NT2/D1 (cell line): ENCODE measurements at regions not wholly inside any gene's neighbourhood (a gene's known extent, or its start where the extent isn't known, plus 50 kb on each side); places are given as distances from the start of the nearest gene placed in this dataset.

Source experiments
- DNase-seq: peaks from one replicate; pipeline ENCODE4 v3.0.0-alpha.2; 2011; ENCODE audit warnings: low read depth, low spot score
- H3K27me3 ChIP-seq: 2 replicates; pipeline ENCODE4 v1.6.0; 2011; ENCODE audit warnings: mild to moderate bottlenecking; ENCODE audit not compliant: insufficient read length, insufficient read depth
- H3K36me3 ChIP-seq: 2 replicates; pipeline ENCODE4 v1.6.1; 2011; ENCODE audit warnings: mild to moderate bottlenecking, low read length, mixed read lengths; ENCODE audit not compliant: insufficient read depth, insufficient read length
- H3K4me1 ChIP-seq: 2 replicates; pipeline ENCODE4 v1.5.1; 2011; ENCODE audit not compliant: insufficient read depth, insufficient read length
- H3K4me3 ChIP-seq: 2 replicates; pipeline ENCODE4 v1.5.1; 2011; ENCODE audit warnings: low read depth; ENCODE audit not compliant: insufficient read length
- H3K9ac ChIP-seq: 2 replicates; pipeline ENCODE4 v1.6.0; 2011; ENCODE audit warnings: low read depth; ENCODE audit not compliant: insufficient read length
- H3K9me3 ChIP-seq: 2 replicates; pipeline ENCODE4 v1.5.1; 2011; ENCODE audit warnings: mild to moderate bottlenecking, low read length; ENCODE audit not compliant: insufficient read depth
- SUZ12 ChIP-seq: IDR thresholded peaks from 2 replicates; pipeline ENCODE4 v1.6.1; 2011; ENCODE audit not compliant: insufficient read length, insufficient read depth; ENCODE audit errors: extremely low read depth
- YY1 ChIP-seq: IDR thresholded peaks from 2 replicates; pipeline ENCODE4 v1.6.1; 2011; ENCODE audit not compliant: insufficient read length, insufficient read depth
- ZNF274 ChIP-seq: IDR thresholded peaks from 2 replicates; pipeline ENCODE4 v1.6.1; 2011; ENCODE audit warnings: mild to moderate bottlenecking, low read depth, low read length

DNA sequence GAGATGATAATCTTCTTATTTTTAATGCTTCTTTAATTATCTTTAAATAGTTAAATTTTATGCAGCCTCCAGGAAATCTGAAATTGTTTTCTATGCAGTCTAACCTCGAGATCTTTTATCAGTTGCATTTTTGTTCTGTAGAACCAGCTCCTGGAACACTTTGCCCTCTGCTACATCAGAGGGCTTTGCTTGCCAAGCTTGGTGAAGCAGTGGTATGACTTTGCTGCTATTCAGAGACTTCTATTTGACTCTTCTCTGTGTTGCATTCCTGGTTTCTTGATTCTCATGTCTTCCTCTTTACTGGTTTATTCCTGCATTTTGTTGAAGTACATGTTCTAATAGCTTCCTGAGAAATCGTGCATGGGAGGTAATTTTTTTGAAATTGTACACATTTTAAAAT is 163.7 kb upstream of the TMEM229A start:
- Histone ChIP-seq H3K9ac (no peak overlapping the region), H3K9me3 (no peaks in the 10 kb centered on the region), H3K27me3 (no peaks in the 10 kb centered on the region), H3K4me1 (no peaks in the 10 kb centered on the region), H3K4me3 (no peak overlapping the region), H3K36me3 (no peaks in the 10 kb centered on the region)
- DNase-seq, result no peak
- no peak for TF ChIP-seq SUZ12
- TF ChIP-seq YY1, result no peak
- no peak for TF ChIP-seq ZNF274

DNA sequence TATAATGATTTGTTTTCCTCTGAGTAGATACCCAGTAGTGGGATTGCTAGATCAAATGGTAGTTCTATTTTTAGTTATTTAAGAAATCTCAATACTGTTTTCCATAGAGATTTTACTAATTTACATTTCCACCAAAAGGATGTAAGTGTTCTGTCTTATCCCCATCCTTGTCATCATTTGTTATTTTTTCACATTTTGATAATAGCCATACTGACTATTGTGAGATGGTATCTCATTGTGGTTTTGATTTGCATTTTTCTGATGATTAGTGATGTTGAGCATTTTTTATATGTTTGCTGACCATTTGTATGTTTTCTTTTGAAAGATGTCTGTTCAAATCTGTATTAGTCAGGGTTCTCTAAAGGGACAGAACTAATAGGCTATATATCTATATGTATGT is 160.0 kb upstream of the TMEM229A start:
- H3K9ac ChIP-seq, result no peak overlapping the region
- H3K27me3 ChIP-seq, result no peaks in the 10 kb centered on the region
- DNase-seq, result no peak
- TF ChIP-seq SUZ12, result no peak
- no peaks in the 10 kb centered on the region for H3K9me3 ChIP-seq
- H3K36me3 ChIP-seq, result no peaks in the 10 kb centered on the region
- no peaks in the 10 kb centered on the region for H3K4me1 ChIP-seq
- H3K4me3 ChIP-seq, result no peak overlapping the region

DNA sequence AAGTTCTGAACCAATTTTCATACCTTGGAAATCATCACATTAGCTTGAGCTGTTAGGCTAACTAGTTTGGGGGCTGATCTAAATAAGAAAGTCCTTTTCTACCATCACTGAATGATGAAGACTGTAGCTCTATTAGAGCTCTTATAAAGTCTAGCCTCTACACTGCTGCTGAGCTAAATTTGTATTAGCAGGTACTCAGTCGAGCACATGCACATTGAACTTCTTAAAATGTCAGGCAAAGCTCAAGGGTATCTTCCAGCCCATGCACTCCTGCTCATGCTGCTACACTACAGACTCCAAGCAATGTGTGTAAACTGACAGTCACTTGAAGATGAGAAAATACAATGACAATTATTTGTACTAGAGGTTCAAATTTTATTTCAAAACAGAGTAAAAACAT is 158.8 kb upstream of the TMEM229A start:
- Histone ChIP-seq H3K27me3 (no peaks in the 10 kb centered on the region), H3K4me1 (no peaks in the 10 kb centered on the region), H3K9ac (no peak overlapping the region), H3K36me3 (no peaks in the 10 kb centered on the region), H3K9me3 (no peaks in the 10 kb centered on the region), H3K4me3 (no peak overlapping the region)
- DNase-seq, result no peak
- TF ChIP-seq ZNF274, result no peak
- no peak for TF ChIP-seq SUZ12
- TF ChIP-seq YY1, result no peak

DNA sequence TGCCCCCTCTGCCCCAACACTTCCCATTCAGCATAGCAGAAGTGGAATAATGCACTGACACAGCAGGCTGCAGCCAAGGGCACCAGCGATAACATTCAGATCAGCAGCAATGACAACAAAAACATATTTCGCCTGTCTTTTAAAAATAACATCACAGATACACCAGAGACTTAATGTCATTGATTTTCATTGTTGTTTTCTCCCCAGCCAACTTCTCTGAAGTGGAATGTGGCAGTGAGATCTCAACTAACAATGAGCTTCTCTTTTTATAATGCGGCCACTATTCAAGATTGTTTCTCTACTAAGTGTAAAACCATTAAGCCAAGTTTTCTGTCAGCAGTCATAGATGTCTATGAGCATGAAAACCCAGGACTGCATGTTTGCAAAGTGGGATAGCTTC is 158.2 kb upstream of the TMEM229A start:
- Histone ChIP-seq H3K4me3 (no peak overlapping the region), H3K27me3 (no peaks in the 10 kb centered on the region), H3K9me3 (no peaks in the 10 kb centered on the region), H3K36me3 (no peaks in the 10 kb centered on the region), H3K9ac (no peak overlapping the region), H3K4me1 (no peaks in the 10 kb centered on the region)
- no peak for DNase-seq
- TF ChIP-seq YY1 (no peak), ZNF274 (no peak), SUZ12 (no peak)

DNA sequence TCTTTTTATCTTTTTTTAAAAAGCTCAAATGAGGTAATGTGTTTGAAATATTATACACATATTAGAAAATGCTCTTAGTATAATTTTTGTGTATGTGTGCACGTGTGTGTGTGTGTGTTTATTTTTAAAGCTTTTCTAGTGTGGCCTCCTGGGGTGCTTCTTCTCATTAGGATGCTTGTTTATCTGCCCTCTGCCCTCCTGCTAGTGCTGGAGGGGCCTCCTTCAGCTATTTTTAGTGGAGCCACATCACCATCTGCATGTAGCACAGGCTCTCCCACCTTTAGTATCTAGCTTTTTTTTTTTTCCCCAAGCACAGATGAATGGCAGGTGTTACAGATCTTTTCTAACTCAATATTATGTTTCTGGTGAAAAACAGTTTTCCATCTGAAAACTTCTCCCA is 155.7 kb upstream of the TMEM229A start:
- Histone ChIP-seq H3K9ac (no peak overlapping the region), H3K27me3 (no peaks in the 10 kb centered on the region), H3K9me3 (no peaks in the 10 kb centered on the region), H3K4me3 (no peak overlapping the region), H3K36me3 (no peaks in the 10 kb centered on the region), H3K4me1 (no peaks in the 10 kb centered on the region)
- TF ChIP-seq ZNF274, result no peak
- TF ChIP-seq SUZ12, result no peak
- no peak for TF ChIP-seq YY1
- DNase-seq, result no peak

DNA sequence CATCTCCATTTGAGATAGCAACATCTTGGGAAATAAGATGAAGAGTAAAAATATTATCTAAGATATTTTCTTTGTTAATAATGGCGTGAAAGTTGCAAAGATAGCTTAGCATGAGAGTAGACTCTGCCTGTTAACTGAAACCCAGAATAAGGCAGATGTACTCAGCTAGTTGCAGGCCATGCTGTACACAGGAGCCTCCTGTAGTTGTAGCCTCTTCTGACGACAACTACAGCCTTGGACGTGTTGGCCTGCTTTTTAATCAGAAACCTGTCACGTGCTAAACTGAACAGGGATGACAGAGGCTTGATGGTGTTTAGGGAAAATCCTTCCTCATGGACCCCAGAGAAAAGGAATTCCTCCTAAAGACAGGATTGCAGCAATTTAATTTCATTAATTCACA is 155.1 kb upstream of the TMEM229A start:
- Histone ChIP-seq H3K4me3 (no peak overlapping the region), H3K27me3 (no peaks in the 10 kb centered on the region), H3K9me3 (no peaks in the 10 kb centered on the region), H3K36me3 (no peaks in the 10 kb centered on the region), H3K9ac (no peak overlapping the region), H3K4me1 (no peaks in the 10 kb centered on the region)
- DNase-seq, result no peak
- TF ChIP-seq SUZ12 (no peak), YY1 (no peak), ZNF274 (no peak)

DNA sequence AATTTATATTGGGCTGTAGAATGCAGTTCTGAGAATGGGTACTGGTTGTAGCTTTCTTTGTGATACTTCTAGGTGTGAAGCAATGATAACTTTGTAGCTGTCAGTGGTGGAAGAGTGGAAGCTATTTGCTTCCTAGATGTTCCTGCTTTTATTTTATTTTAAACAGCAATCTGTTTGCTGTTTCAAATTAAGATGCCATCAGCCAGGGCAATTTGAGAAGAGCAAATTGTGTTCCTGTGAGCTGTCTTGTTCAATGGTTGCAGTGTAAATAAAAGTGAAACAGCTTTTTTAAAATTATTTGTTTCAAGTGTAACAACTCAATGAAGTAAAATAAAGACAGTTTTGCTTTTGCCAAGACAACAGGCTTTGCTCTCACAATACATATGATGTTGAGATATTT is 150.8 kb upstream of the TMEM229A start:
- Histone ChIP-seq H3K9ac (no peak overlapping the region), H3K9me3 (no peaks in the 10 kb centered on the region)

DNA sequence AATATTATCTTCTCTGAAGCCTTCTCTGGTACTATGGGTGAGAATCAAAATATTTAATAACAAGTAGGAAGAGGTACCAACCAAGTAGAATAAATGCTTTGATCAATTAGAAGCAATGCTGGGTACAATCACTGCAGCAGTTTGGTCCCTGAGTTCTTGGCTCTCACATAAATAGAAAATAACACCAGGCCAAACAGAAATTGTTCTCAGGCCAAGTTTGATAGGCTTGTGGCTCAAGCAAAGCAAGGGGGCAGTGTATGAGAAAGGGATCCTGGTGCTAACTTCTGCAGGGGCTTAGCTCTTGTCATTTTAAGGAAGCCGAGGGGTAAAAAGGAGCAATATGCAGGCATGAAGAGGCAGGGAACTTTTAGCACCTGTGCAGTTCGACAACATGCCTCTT is 146.8 kb upstream of the TMEM229A start:
- no peaks in the 10 kb centered on the region for H3K4me1 ChIP-seq
- H3K9me3 ChIP-seq, result no peaks in the 10 kb centered on the region
- H3K9ac ChIP-seq, result no peak overlapping the region
- H3K27me3 ChIP-seq, result no peaks in the 10 kb centered on the region
- H3K4me3 ChIP-seq, result no peak overlapping the region
- no peak for DNase-seq
- no peaks in the 10 kb centered on the region for H3K36me3 ChIP-seq
- TF ChIP-seq ZNF274 (no peak), SUZ12 (no peak)

More for the DNA sequence above, 150.8 kb upstream of the TMEM229A start:
- H3K4me3 ChIP-seq, result no peak overlapping the region
- no peaks in the 10 kb centered on the region for H3K27me3 ChIP-seq
- no peaks in the 10 kb centered on the region for H3K4me1 ChIP-seq
- no peaks in the 10 kb centered on the region for H3K36me3 ChIP-seq
- DNase-seq, result no peak
- TF ChIP-seq ZNF274, result no peak
- TF ChIP-seq SUZ12, result no peak
- no peak for TF ChIP-seq YY1
